Epithelial cell of prostate (primary cell): ENCODE measurements at regions not wholly inside any gene's neighbourhood (a gene's known extent, or its start where the extent isn't known, plus 50 kb on each side); places are given as distances from the start of the nearest gene placed in this dataset.

ENCODE experiments used
- DNase-seq: peaks from one replicate; pipeline ENCODE4 v3.0.0-alpha.2; 2011; ENCODE audit warnings: low read depth, low spot score
- H3K27ac ChIP-seq: fragments of 450-650 bp; 2 replicates; pipeline ENCODE4 v1.5.1; 2017; ENCODE audit warnings: mild to moderate bottlenecking

- no peak for DNase-seq
- H3K27ac ChIP-seq, result no peak overlapping the region
Observed at GRCh38 chr6:90793771-90794170, 206.9 kb upstream of the MAP3K7 start.

GRCh38 chr6:90790696-90791095, 203.8 kb upstream of the MAP3K7 start:
- peak overlapping the region; percentile 77 for H3K27ac ChIP-seq
- DNase-seq, result peak; percentile 26

- no peak for DNase-seq
- H3K27ac ChIP-seq, result peak overlapping the region; percentile 77
Observed at GRCh38 chr6:90790058-90790457, 203.2 kb upstream of the MAP3K7 start.

- H3K27ac ChIP-seq, result no peak overlapping the region
- no peak for DNase-seq
Observed at GRCh38 chr6:90788781-90789180, 201.9 kb upstream of the MAP3K7 start.

- no peak overlapping the region for H3K27ac ChIP-seq
- no peak for DNase-seq
Observed at GRCh38 chr6:90787446-90787845, 200.6 kb upstream of the MAP3K7 start.

GRCh38 chr6:90780778-90781177, 193.9 kb upstream of the MAP3K7 start:
- no peak for DNase-seq
- no peak overlapping the region for H3K27ac ChIP-seq

GRCh38 chr6:90780141-90780540, 193.3 kb upstream of the MAP3K7 start:
- H3K27ac ChIP-seq, result no peak overlapping the region
- DNase-seq, result no peak

- H3K27ac ChIP-seq, result no peak overlapping the region
- no peak for DNase-seq
Observed at GRCh38 chr6:90778417-90779203, 191.7 kb upstream of the MAP3K7 start.

- DNase-seq, result no peak
- no peak overlapping the region for H3K27ac ChIP-seq
Observed at GRCh38 chr6:90770778-90771177, 183.9 kb upstream of the MAP3K7 start.

GRCh38 chr6:90765895-90766294, 179.0 kb upstream of the MAP3K7 start:
- no peak overlapping the region for H3K27ac ChIP-seq
- DNase-seq, result no peak

- no peak overlapping the region for H3K27ac ChIP-seq
- no peak for DNase-seq
Observed at GRCh38 chr6:90765491-90765890, 178.6 kb upstream of the MAP3K7 start.

- DNase-seq, result no peak
- H3K27ac ChIP-seq, result no peak overlapping the region
Observed at GRCh38 chr6:90764001-90764400, 177.1 kb upstream of the MAP3K7 start.

- DNase-seq, result no peak
- no peak overlapping the region for H3K27ac ChIP-seq
Observed at GRCh38 chr6:90759664-90760063, 172.8 kb upstream of the MAP3K7 start.

GRCh38 chr6:90758741-90759140, 171.9 kb upstream of the MAP3K7 start:
- DNase-seq, result no peak
- no peak overlapping the region for H3K27ac ChIP-seq

GRCh38 chr6:90753820-90754643, 167.2 kb upstream of the MAP3K7 start:
- DNase-seq, result no peak
- no peak overlapping the region for H3K27ac ChIP-seq

- DNase-seq, result no peak
- no peak overlapping the region for H3K27ac ChIP-seq
Observed at GRCh38 chr6:90739802-90740201, 152.9 kb upstream of the MAP3K7 start.

- no peak overlapping the region for H3K27ac ChIP-seq
- no peak for DNase-seq
Observed at GRCh38 chr6:90739339-90739738, 152.5 kb upstream of the MAP3K7 start.

GRCh38 chr6:90730151-90730673, 143.3 kb upstream of the MAP3K7 start:
- no peak overlapping the region for H3K27ac ChIP-seq

GRCh38 chr6:90729057-90729456, 142.2 kb upstream of the MAP3K7 start:
- no peak for DNase-seq
- no peak overlapping the region for H3K27ac ChIP-seq

More at GRCh38 chr6:90730151-90730673, 143.3 kb upstream of the MAP3K7 start:
- DNase-seq, result no peak

- H3K27ac ChIP-seq, result no peak overlapping the region
- no peak for DNase-seq
Observed at GRCh38 chr6:90722648-90723047, 135.8 kb upstream of the MAP3K7 start.

GRCh38 chr6:90720404-90720803, 133.5 kb upstream of the MAP3K7 start:
- no peak overlapping the region for H3K27ac ChIP-seq
- no peak for DNase-seq
